Stimulated activated CD8-positive, alpha-beta memory T cell treated with anti-CD3 and anti-CD28 coated beads, Interleukin-4, amount 100 ng/mL, for 1 hour (primary cell): ENCODE measurements at regions not wholly inside any gene's neighbourhood (a gene's known extent, or its start where the extent isn't known, plus 50 kb on each side); places are given as distances from the start of the nearest gene placed in this dataset.
"Not testable (repeated sequence)": the region's sequence is repeated elsewhere in the genome, so short reads cannot be mapped to it uniquely, and the experiment has no call there.

Experiments used
- DNase-seq, 2 donors: peaks; one replicate each; pipeline ENCODE4 v3.0.0-alpha.2; 2020; ENCODE audit warnings: low read depth in 2 of 2, low spot score in 1 of 2

DNA sequence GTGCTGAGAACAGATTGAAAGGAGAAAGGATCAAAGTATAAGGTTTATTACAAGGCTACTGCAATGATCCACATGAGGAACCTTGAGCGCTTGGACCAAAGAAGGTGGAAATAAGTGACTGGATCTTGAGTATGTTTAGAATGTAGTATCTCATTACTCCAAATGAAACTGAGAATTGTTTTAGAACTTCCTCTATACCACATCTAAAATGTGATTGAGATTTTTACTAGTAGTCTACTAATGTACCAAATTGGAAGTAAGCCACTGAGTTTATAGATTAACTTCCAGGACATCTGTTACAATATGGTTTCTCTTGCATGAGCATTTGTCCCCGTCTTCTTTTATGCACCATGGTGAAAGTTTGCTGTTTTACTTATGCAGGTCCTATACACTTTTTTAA, 300.5 kb downstream of the SUCLG1 start:
- no peak for DNase-seq

DNA sequence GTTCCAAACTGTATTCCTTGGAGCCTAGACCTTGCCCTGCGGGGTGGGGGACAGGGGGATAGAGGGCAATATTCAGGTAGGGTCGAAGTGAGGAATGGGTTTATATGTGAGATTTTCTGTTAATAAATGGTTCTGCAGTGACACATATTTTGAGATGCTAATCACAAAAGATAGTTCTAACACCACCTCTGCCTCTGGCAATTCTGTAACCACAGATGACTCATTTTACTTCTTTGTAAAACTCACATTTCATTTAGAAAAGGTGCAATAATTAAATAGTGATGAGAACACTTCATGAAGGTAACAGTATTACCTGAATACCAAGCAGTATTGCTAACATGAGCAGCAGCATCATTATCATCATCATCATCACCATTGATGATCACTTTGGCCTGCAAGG, 306.6 kb downstream of the SUCLG1 start:
- no peak for DNase-seq

DNA sequence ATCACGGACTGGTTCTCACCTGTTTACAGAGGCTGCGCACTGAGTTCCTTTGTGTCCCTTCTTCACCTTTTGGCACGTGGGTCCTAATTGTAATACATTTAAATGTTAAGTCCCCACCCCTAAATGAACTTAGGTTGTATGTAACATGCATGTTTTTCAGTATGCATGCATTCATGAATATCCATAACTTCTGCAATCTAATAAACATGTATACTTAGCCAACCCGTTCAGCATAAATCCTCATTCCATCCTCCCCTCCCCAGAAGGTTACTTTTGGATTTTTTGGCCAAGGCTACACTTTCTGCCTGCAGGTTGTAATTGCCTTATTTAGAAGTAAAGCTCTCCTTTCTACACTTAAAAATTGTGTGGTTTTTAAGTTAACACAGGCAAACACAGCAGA, 314.7 kb downstream of the SUCLG1 start:
- DNase-seq = no peak

DNA sequence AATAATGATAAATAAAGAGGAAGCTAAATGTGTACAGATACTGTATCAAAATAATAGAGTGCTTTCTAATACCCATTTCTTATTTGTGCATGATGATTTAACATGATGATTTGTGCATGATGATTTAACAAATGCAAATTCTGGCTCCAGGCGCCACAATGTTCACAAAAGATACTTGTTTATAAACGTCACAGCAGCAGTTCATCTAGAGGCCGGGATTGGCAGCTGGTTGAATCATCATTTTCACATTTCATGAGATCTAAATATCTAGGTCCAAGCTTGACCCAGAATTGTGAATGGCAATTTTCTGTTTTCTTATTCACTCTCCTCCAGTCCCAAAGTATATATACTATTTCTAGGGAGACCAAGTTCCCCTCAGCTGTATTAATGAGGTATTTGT, 322.0 kb downstream of the SUCLG1 start:
- no peak for DNase-seq

DNA sequence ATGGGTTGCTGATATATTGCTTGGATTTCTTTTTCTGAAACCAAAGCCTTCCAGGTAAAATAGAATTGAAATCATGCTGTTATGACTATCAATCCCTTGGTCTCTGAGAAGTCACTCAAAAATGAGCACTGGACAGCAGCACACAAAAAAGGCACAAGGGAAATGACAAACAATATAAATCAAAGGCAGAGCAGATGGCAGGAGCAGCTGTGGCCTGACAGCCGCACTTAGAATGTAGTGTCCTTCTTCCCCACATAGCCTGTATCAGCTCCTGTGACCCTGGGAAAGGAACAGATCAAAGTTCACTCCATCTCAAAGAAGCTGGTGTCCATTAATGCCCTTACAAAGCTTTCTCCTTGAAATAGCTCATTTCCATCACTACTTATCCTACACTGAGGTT, 326.7 kb downstream of the SUCLG1 start:
- DNase-seq = no peak

DNA sequence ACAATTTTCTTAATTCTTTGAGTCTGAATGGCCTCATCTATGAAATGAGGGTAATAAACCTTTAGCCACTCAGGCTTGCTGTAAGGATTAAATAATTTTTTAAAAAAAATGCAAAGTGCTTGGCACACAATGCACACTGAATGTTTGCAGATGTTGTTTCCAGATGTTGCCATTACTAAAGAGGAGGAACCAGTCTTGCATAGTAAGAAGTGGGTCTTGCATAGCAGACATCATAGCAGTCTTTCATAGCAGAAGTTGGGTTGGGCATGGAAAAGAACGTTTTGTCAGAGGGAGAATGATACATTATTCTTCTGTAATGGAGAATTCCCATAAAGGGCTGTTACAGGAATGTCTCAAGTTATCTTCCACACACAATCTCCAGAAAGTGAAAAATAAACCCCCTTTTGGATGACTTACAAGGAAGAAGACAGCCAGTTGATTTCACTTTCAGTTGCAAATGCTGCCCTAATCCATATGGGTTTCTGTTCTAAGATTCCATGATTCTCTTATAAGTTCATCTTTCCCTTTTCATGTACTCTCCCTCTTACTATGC, 327.7 kb downstream of the SUCLG1 start:
- no peak for DNase-seq

DNA sequence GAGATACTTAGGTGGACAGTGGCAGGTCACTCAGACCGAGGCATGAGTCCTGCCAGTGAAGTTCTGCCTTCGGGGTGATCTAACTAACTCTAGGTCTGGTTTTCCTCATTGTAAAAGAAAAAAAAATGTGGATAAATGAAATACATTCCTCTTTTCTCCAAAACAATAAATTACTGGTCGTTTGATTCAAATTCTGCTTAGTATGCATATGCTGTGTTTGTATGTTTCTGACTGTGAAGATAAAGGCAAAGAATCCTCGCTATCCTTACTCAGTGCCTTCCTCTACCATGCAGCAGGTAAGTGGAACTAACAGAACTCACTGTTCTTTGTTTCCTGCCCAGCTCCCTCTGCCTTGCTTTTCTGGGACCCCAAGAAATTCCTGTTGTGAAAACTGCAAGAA, 330.1 kb downstream of the SUCLG1 start:
- no peak for DNase-seq

DNA sequence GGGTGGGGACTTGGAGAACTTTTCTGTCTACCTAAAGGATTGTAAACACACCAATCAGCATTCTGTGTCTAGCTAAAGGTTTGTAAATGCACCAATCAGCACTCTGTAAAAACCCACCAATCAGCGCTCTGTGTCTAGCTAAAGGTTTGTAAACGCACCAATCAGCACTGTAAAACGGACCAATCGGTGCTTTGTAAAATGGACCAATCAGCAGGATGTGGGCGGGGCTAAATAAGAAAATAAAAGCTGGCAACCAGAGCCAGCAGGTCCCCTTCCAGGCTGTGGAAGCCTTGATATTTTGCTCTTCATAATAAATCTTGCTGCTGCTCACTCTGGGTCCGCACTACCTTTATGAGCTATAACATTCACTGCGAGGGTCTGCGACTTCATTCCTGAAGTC, 331.3 kb downstream of the SUCLG1 start:
- not testable (repeated sequence) for DNase-seq

DNA sequence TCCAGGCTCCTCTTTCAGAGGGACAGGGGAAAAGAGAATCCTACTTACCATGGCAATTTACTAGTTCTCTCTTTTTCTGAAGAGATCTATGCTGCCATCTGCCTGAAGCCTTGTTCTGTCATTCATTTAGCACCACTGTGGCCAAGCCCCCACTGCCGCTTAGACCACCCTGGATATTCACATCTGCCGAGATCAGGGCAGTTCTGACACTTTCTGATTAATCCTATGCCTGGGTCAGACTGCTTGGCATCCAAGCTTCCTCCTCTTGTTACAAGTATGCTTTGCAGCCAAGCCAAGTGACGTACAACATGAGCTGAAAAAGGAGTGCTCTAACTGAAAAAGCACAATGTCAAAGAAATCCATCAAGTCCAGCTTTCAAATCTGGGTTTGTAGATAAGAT, 332.6 kb downstream of the SUCLG1 start:
- no peak for DNase-seq

DNA sequence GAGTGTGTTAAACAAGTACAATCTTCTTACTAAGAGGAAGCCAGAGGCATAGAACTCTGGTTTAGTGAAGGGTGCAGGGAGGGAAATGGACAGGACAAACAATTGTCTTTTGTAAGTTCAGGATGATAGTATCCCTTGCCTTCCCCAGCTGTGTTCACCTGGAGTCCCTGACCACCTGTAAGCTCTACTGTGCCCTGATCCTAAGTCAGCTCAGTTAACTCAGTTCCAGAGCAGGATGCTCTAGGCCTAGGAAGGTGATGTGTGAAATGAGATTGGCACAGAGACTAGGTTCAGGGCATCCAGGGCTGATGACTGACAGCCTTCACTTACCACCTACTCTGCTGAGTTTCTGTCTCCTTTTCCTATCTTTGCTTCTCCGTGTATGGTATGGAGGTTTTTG, 333.0 kb downstream of the SUCLG1 start:
- no peak for DNase-seq

DNA sequence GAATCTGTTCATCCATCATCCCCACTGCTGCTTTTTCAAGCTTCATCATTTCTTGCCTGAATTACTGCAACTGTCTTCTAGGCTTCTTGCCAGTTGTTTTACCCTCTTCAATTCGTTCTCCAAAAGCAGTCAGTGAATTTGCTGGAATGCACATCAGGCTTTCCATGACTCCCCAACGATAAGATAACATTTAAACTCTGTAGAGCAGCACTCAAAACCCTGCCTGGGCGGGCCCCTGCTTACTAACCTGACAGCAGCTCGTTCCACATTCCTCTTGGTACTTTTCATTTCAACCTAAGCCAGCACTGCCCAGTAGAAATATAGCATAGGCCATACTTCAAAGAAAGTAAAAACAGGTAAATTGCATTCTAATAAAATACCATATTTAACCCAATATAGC, 342.9 kb downstream of the SUCLG1 start:
- no peak for DNase-seq

DNA sequence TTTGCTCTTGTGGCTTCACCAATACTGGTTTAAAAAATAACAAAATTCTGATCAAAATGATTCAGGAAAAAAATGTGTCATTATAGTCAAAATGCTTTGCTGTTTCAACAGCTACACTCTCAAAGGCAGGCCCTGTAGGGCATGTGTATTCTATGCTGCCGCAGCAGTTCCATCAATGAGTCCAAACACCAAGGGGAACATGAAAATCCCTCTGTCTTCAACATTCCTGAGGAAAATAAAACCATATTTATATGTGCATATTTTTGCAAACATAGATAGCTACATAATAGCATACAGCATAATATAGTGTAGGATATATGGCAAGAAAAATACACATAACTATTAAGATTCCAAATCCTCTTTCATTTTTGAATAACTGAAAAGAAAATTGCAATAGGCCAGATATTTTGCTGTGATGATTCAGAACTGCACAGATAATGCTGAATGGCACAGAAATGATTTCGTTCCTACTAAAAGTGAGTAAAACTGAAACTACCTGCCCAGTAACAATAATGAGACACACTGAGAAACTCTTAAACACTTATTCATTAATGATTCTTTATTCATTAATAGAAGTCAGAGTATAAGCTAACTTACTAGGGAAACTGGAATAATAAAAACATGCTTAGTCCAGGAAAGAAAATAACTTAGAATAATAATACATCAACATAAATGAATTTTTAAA, 343.8 kb downstream of the SUCLG1 start:
- DNase-seq = no peak

DNA sequence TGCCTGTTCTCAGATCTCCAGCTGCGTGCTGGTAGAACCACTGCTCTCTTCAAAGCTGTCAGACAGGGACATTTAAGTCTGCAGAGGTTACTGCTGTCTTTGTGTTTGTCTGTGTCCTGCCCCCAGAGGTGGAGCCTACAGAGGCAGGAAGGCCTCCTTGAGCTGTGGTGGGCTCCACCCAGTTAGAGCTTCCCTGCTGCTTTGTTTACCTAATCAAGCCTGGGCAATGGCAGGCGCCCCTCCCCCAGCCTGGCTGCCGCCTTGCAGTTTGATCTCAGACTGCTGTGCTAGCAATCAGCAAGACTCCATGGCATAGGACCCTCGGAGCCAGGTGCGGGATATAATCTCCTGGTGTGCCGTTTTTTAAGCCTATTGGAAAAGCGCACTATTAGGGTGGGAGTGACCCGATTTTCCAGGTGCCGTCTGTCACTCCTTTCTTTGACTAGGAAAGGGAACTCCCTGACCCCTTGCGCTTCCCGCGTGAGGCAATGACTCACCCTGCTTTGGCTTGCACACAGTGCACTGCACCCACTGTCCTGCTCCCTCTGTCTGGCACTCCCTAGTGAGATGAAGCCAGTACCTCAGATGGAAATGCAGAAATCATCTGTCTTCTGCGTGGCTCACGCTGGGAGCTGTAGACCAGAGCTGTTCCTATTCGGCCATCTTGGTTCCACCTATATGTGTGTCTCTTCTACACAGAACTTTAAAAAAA, 355.1 kb downstream of the SUCLG1 start:
- not testable (repeated sequence) for DNase-seq

DNA sequence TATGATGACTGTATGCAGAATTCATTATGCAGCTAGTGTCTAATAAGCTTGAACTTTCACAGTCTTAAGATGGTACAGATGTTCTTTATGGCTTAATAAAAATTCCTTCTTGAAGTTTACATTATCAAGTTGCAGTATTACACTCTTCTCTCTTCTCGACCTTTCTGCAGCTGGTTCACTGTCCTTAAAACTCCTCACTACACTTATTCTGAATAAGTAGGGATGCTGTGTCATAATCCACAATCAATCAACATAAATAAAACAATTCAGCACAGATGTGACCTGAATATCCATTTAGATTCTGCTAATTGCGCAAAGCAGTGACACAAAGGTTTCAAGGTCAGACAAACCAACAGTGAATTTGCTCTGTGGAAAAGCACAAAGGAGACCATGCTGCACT, 356.8 kb downstream of the SUCLG1 start:
- DNase-seq = no peak

DNA sequence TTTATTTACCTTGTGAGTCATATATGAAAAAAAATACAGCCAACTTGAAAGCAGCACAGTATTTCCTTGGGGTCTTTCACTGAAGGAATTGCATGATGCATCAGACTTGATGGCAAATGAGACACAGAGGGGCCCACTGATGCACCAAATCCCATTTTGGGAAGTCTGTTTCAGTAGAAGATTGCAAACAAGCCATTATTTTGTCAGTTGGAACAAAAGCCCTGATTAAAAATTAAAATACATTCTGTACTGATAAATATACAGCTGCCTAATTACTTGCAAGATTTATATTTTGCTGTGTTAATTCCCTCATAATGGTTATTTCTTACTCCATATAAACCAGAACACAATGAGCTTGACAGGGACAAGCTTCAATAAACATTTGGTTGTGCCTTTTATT, 370.4 kb downstream of the SUCLG1 start:
- no peak for DNase-seq

DNA sequence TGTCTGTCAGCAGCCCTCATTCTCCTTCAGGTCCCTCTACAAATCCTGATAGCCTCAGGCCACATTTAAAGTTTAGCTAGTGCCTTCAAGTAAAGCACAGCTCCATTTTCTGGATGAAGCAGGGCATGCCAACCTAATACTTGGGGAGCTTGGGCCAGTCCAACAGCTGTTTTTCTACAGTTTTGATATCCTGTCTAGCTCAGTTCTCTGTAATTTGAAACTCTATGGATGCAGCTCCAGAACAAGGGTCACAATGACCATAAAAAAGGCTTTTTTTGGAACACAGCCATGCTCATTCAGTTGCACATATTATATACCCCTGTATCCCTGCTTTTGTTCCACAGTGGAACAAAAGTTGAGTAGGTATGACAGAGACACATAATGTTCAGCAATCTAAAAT, 373.5 kb downstream of the SUCLG1 start:
- DNase-seq = no peak

DNA sequence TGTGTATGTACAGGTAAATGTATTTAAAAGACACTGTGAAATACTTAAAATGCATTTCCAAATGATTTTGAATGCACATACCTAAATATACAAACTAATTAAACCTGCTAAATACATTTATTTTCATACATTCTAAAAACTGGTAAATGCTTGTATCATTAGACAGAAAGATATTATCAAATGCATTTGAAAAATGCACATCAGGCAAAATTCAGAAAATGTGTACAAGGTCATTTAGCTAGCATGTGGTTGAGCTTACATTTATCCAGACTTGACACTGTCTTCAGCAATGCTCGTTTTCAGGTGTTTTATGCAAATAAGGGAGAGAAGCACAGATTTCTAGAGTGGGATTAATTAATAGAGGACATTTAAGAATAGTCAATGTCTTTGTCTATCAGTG, 374.2 kb downstream of the SUCLG1 start:
- no peak for DNase-seq

DNA sequence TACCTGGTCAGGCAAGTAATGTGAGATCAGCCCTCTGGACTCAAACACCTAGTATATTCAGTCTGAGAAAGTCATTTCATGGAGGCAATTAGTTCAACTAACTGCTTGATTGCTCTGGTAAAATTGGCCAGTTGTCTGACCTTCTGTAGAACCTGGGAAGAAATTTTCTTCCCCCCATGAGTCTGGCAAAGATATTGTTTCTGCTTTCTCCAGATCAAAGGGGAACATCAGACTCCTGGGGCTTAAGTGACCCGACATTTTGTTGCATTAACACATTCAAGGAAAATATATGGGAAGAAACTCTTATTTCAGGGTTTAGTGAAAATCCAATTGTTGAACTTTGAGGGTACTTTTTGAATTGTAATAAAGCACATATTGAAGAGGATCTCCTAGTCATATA, 375.1 kb downstream of the SUCLG1 start:
- DNase-seq = no peak

DNA sequence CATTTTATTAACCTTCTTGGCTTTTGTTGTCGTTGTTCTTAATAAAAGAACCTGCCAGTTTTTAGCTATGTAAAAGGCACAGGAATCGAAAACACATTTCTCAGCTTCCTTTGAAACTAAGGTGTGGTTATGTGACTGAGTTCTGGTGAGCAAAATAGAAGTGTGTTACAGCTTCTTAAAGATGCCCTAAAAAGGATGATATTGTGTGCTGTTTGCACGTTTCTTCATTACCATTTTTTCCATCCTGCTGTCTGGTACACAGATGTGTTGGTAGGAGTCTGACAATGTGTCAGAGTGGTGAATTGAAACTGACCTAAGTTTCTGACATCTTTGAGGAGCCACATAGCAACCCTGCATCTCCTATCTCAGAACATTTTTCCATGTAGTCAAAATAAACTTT, 380.6 kb downstream of the SUCLG1 start:
- no peak for DNase-seq

DNA sequence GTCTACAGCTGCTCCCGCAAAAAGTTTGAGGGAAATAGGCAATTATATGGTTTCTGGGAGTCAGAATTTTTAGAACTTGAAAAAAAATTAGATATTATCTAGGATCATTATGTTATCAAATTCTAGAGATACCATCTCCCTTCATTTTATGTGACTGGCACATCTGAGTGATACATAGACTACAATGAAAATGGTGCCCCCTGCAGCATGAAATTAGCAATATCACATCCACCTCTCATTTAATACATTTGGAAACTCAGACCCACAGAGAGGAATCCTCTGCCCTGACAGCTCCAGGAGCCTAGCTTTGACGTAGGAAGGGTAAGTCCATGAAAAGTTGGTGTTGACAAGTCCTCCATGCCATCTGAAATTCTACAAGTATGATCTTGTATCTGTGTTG, 381.6 kb downstream of the SUCLG1 start:
- DNase-seq = no peak

DNA sequence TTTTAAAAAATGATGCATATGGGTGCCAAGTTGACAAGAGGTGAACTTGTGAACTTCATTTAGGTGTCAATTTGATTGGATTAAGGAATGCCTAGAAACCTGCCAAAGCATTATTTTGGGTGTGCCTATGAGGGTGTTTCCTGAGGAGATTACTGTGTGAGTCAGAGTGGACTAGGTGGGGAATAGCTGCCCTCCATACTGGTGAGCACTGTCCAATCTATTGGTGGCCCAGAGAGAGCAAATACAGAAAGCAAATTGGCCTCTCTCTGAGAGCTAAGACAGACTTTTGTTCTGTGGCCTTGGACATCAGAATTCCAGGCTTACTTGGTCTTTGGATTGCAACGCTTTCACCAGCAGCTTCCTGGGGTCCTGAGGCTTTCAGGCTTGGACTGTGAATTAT, 388.0 kb downstream of the SUCLG1 start:
- no peak for DNase-seq

DNA sequence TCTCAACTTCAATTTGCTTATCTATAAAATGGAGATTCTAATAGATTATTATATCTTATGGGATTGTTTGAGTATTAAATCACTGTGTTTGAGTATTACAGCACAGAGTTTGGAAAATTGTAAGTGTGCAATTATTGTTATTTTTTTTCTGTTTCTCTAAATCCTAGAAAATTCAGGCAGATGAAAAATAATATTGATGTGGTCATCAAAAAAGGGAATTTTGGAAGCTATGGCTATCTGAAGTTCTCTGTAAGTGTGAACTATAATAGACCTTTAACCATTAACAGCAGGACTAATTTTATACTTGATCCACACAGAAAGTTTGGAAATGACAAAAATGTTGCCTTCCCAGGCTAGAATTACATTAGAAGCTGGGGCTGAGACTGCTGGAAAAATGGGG, 393.2 kb downstream of the SUCLG1 start:
- DNase-seq = no peak
